Testis (tissue), 2 donors: ENCODE measurements at regions not wholly inside any gene's neighbourhood (a gene's known extent, or its start where the extent isn't known, plus 50 kb on each side); places are given as distances from the start of the nearest gene placed in this dataset.

Experiments used
- POLR2A ChIP-seq: fragments of 450-650 bp; IDR thresholded peaks from one replicate; pipeline ENCODE4 v1.6.1; 2017; ENCODE audit warnings: antibody characterized with exemption, mild to moderate bottlenecking, moderate library complexity
- TF ChIP-seq, protein P1 (sequence below), 3 experiments: fragments of 450-650 bp in 2 of 3; fragments of 200-600 bp in 1 of 3; sonication (generic) in 1 of 3; IDR thresholded peaks; one replicate each; pipeline ENCODE4 v1.5.1; 2016 to 2019; ENCODE audit warnings: antibody characterized with exemption in 3 of 3, mild to moderate bottlenecking in 2 of 3, moderate library complexity in 1 of 3

DNA sequence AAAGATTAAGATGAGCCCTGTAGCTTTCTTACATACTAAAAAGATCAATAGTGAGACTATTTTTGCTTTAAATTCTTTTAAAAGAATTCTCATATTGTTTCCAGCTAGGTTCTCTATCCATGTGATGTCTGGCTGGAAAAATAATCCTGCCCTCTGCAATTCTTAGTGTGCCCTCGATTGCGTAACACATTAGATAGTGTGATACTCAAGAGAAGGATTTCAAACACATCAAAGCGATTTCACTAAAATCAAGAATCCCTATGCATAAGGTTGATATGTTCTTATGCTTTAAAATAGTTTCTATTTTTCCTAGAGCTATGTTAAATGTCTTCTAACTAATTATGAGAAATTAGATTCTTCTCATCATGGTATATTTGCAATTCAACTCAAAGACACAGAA, 127.3 kb upstream of the PLEKHA5 start:
- TF ChIP-seq, protein P1, sequence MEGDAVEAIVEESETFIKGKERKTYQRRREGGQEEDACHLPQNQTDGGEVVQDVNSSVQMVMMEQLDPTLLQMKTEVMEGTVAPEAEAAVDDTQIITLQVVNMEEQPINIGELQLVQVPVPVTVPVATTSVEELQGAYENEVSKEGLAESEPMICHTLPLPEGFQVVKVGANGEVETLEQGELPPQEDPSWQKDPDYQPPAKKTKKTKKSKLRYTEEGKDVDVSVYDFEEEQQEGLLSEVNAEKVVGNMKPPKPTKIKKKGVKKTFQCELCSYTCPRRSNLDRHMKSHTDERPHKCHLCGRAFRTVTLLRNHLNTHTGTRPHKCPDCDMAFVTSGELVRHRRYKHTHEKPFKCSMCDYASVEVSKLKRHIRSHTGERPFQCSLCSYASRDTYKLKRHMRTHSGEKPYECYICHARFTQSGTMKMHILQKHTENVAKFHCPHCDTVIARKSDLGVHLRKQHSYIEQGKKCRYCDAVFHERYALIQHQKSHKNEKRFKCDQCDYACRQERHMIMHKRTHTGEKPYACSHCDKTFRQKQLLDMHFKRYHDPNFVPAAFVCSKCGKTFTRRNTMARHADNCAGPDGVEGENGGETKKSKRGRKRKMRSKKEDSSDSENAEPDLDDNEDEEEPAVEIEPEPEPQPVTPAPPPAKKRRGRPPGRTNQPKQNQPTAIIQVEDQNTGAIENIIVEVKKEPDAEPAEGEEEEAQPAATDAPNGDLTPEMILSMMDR (IDR thresholded peaks at IDR 0.05), result no peak
- TF ChIP-seq POLR2A, result no peak
